ENCODE measurements at regions not wholly inside any gene's neighbourhood (a gene's known extent, or its start where the extent isn't known, plus 50 kb on each side); places are given as distances from the start of the nearest gene placed in this dataset.

DNA sequence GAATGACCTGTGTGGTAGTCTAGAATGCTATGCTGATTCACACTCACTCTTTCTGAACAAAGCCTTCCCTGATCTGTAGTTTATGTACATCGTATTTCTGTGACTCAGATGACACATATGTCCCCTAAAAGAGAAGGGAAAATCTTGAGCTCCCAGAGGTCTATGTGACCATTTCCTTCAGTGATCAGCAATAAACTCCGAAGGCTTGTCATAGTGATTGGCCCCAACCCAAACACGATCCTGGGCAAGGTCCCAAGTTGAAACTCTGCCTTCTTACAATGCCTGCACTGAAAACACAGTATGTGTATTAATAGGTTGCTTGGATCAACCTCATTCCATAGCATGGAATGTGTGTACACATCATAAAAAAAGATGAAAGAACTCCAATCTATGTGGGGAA, 685.8 kb downstream of the MAT2B start:
- H3K27me3 Mint-ChIP-seq (ENCODE audit: insufficient read depth) = no peaks in the 10 kb centered on the region
- DNase-seq = no peak
- no peaks in the 10 kb centered on the region for H3K27me3 ChIP-seq (ENCODE audit: control insufficient read depth, insufficient read depth, low read length, poor library complexity, severe bottlenecking)
- no peak overlapping the region for H3K27ac Mint-ChIP-seq
- no peak overlapping the region for H3K4me3 ChIP-seq (ENCODE audit: low read length)
- H3K4me3 Mint-ChIP-seq = no peak overlapping the region
- TF ChIP-seq, protein P1, sequence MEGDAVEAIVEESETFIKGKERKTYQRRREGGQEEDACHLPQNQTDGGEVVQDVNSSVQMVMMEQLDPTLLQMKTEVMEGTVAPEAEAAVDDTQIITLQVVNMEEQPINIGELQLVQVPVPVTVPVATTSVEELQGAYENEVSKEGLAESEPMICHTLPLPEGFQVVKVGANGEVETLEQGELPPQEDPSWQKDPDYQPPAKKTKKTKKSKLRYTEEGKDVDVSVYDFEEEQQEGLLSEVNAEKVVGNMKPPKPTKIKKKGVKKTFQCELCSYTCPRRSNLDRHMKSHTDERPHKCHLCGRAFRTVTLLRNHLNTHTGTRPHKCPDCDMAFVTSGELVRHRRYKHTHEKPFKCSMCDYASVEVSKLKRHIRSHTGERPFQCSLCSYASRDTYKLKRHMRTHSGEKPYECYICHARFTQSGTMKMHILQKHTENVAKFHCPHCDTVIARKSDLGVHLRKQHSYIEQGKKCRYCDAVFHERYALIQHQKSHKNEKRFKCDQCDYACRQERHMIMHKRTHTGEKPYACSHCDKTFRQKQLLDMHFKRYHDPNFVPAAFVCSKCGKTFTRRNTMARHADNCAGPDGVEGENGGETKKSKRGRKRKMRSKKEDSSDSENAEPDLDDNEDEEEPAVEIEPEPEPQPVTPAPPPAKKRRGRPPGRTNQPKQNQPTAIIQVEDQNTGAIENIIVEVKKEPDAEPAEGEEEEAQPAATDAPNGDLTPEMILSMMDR (conservative IDR thresholded peaks at IDR 0.05) = no peak
- no peaks in the 10 kb centered on the region for H3K9me3 ChIP-seq (ENCODE audit: control insufficient read depth, low read length)
- no peaks in the 10 kb centered on the region for H3K36me3 Mint-ChIP-seq (ENCODE audit: low read depth)
- no peak overlapping the region for H3K27ac ChIP-seq (ENCODE audit: low read depth, low read length)
- no peaks in the 10 kb centered on the region for H3K9me3 Mint-ChIP-seq
- no peaks in the 10 kb centered on the region for H3K4me1 ChIP-seq (ENCODE audit: control insufficient read depth, insufficient read depth, low read length)
- H3K9ac ChIP-seq (ENCODE audit: extremely low read depth, low read length, poor library complexity, severe bottlenecking) = no peak overlapping the region
- no peaks in the 10 kb centered on the region for H3K36me3 ChIP-seq (ENCODE audit: control insufficient read depth, insufficient read depth, low read length)
- H3K4me1 Mint-ChIP-seq = peaks cover 8% of the 10 kb centered on the region
- WGBS, 2 experiments (ENCODE audit: insufficient coverage in 1 of 2, insufficient read length in 1 of 2) = 88 to 100% methylated on average over 1 to 3 of the region's 3 CpGs

DNA sequence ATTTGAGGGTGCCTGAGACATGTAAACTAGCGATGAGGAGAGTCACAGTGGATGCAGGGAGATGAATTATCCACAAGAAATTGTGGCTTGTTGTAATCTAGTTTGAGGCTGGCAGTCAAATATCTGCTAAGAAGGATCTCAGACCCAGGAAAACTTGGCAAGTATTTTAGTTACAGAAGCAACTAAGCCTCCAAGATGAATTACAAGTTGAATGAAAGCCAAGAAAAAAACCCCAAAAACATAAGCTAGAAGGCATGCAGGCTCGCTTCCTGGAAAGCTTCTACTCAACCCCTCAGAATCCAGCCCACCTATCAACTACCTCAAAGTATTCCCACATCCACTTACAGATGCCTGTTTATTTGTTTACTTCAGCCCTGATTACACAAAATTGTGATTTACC, 696.9 kb downstream of the MAT2B start:
- H3K9ac ChIP-seq (ENCODE audit: extremely low read depth, low read length, poor library complexity, severe bottlenecking) = no peak overlapping the region
- H3K27ac Mint-ChIP-seq = no peak overlapping the region
- H3K27me3 ChIP-seq (ENCODE audit: control insufficient read depth, insufficient read depth, low read length, poor library complexity, severe bottlenecking) = no peaks in the 10 kb centered on the region
- WGBS, 2 experiments (ENCODE audit: insufficient coverage in 1 of 2, insufficient read length in 1 of 2) = 92 to 100% methylated on average over 1 to 2 of the region's 2 CpGs
- TF ChIP-seq, protein P1 (conservative IDR thresholded peaks at IDR 0.05) = no peak
- H3K27ac ChIP-seq (ENCODE audit: low read depth, low read length) = no peak overlapping the region
- no peaks in the 10 kb centered on the region for H3K9me3 Mint-ChIP-seq
- no peaks in the 10 kb centered on the region for H3K36me3 Mint-ChIP-seq (ENCODE audit: low read depth)
- no peak for DNase-seq
- peaks cover 15% of the 10 kb centered on the region for H3K4me1 Mint-ChIP-seq
- H3K4me3 Mint-ChIP-seq = no peak overlapping the region
- H3K36me3 ChIP-seq (ENCODE audit: control insufficient read depth, insufficient read depth, low read length) = no peaks in the 10 kb centered on the region
- no peak overlapping the region for H3K4me3 ChIP-seq (ENCODE audit: low read length)
- no peaks in the 10 kb centered on the region for H3K27me3 Mint-ChIP-seq (ENCODE audit: insufficient read depth)
- H3K4me1 ChIP-seq (ENCODE audit: control insufficient read depth, insufficient read depth, low read length) = no peaks in the 10 kb centered on the region
- no peaks in the 10 kb centered on the region for H3K9me3 ChIP-seq (ENCODE audit: control insufficient read depth, low read length)

DNA sequence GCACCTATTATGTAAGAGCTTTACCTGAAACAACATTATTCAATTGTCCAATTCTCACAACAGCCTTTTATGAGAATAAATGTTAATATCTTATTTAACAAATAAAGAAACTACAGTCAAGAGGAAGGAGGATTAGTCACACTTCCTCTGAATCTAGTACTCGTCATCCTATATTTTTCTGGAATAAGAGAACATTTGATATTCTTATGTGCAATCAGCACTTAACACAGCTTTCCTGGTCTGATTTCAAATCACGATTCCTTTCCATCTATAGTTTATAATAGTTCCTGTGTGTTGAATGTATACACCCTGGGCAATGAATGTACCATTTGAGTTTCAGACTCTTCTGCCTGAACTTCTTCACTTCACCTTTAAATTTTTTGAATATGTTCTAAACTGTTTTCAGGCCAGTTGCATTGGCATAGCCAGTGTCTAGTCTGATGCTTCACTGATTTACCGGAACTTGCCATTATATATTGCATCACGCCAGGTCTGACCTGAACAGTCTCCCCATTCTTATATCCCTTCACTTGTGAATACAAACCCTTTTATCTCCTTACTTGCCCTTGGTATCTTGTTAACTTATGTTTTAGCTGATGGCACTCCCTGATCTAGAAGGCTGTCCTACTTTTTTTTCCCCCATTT, 698.3 kb downstream of the MAT2B start:
- DNase-seq = no peak
- no peaks in the 10 kb centered on the region for H3K36me3 ChIP-seq (ENCODE audit: control insufficient read depth, insufficient read depth, low read length)
- Mint-ChIP-seq H3K36me3 (ENCODE audit: low read depth) (no peaks in the 10 kb centered on the region), H3K27ac (no peak overlapping the region), H3K4me1 (peaks cover 15% of the 10 kb centered on the region), H3K27me3 (ENCODE audit: insufficient read depth) (no peaks in the 10 kb centered on the region), H3K4me3 (no peak overlapping the region), H3K9me3 (no peaks in the 10 kb centered on the region)
- H3K27ac ChIP-seq (ENCODE audit: low read depth, low read length) = no peak overlapping the region
- no peak overlapping the region for H3K9ac ChIP-seq (ENCODE audit: extremely low read depth, low read length, poor library complexity, severe bottlenecking)
- no peaks in the 10 kb centered on the region for H3K27me3 ChIP-seq (ENCODE audit: control insufficient read depth, insufficient read depth, low read length, poor library complexity, severe bottlenecking)
- no peaks in the 10 kb centered on the region for H3K4me1 ChIP-seq (ENCODE audit: control insufficient read depth, insufficient read depth, low read length)
- H3K4me3 ChIP-seq (ENCODE audit: low read length) = no peak overlapping the region
- TF ChIP-seq, protein P1 (conservative IDR thresholded peaks at IDR 0.05) = no peak
- no peaks in the 10 kb centered on the region for H3K9me3 ChIP-seq (ENCODE audit: control insufficient read depth, low read length)
- WGBS, 2 experiments (ENCODE audit: insufficient coverage in 1 of 2, insufficient read length in 1 of 2) = 90 to 98% methylated on average over 2 to 4 of the region's 4 CpGs

All from endodermal cell (in vitro differentiated cells).